ENCODE measurements at regions not wholly inside any gene's neighbourhood (a gene's known extent, or its start where the extent isn't known, plus 50 kb on each side); places are given as distances from the start of the nearest gene placed in this dataset.

DNA sequence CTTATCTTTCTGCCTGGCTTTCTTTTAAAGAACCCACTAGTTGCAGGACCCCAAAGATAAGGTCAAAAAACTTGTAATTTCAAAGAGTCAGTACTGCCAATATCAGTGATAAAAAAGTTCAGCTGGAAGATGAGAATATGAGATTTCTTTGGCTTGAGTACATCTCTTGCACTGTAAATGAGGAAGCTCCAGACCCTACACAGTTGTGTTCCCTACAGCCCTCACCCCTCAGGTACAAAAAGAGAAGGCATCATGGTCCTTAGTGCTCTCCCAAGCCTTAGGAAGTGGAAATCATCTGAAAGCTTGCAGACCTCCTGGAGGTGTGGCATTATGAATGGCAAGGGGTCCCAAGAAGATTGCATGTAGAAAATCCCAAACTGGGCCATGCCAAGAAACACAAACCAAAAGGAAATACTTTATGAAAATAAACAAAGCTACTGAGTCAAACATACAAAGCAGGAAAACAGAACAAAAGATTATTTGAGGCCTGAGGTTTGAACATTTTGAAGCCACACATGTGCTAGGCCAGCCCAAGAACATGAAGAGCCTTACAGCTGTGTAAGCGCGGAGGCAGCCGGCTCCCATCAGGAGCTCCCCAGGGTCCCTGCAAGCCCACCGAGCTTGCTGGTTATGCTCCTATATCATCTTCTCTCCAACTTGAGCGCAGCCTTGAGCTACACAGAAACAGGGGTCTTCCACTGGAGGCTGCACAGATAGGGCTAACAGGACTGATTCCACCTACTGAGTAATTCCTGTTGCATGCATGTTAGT, 217.0 kb downstream of the OSR1 start:
- TF ChIP-seq CEBPB (IDR thresholded peaks at IDR 0.05) (no peak), EGR1 (IDR thresholded peaks at IDR 0.05) (no peak), ZBTB7A (IDR thresholded peaks at IDR 0.05; ENCODE audit: low read depth) (no peak), USF1 (IDR thresholded peaks at IDR 0.05) (no peak), EP300 (IDR thresholded peaks at IDR 0.05; ENCODE audit: borderline replicate concordance) (no peak), FOXM1 (IDR thresholded peaks at IDR 0.05; ENCODE audit: borderline replicate concordance, low read depth) (no peak), CREB1 (IDR thresholded peaks at IDR 0.05; ENCODE audit: low read depth) (no peak), TCF12 (IDR thresholded peaks at IDR 0.05; ENCODE audit: low read depth) (no peak), YY1 (IDR thresholded peaks at IDR 0.05; ENCODE audit: low read depth) (no peak), REST (IDR thresholded peaks at IDR 0.05; ENCODE audit: low read depth) (no peak), TEAD4 (IDR thresholded peaks at IDR 0.05) (no peak), TAF1 (IDR thresholded peaks at IDR 0.05; ENCODE audit: low read depth) (no peak), NFIC (IDR thresholded peaks at IDR 0.05) (no peak), RAD21 (IDR thresholded peaks at IDR 0.05; ENCODE audit: low read depth) (no peak)

GRCh38 chr2:19140463-19141208, 217.8 kb downstream of the OSR1 start:
- no peak for TF ChIP-seq EP300 (IDR thresholded peaks at IDR 0.05; ENCODE audit: borderline replicate concordance)
- TF ChIP-seq CEBPB (IDR thresholded peaks at IDR 0.05) = no peak
- TF ChIP-seq YY1 (IDR thresholded peaks at IDR 0.05; ENCODE audit: low read depth) = no peak
- TF ChIP-seq USF1 (IDR thresholded peaks at IDR 0.05) = no peak
- no peak for TF ChIP-seq TAF1 (IDR thresholded peaks at IDR 0.05; ENCODE audit: low read depth)
- TF ChIP-seq ZBTB7A (IDR thresholded peaks at IDR 0.05; ENCODE audit: low read depth) = no peak

DNA sequence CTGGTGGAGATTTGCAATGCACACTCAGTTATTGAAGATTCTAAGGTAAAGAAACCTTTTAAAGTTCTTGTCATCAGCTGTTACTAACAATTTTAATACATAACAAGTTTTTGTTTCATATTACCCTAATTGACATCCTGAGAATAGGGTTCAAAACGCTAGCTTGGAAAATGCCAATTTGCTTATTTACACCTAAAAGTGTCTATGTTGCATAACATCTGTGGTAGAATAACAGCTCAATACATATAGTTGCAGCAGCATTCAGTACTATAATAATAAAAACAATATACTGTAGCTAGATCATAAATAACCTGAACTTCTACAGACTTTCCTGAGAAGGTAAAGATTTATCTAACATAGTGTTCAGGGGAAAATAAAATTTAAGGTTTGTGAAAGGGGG, 219.0 kb downstream of the OSR1 start:
- TF ChIP-seq CREB1 (IDR thresholded peaks at IDR 0.05; ENCODE audit: low read depth) (no peak), TCF12 (IDR thresholded peaks at IDR 0.05; ENCODE audit: low read depth) (no peak), RAD21 (IDR thresholded peaks at IDR 0.05; ENCODE audit: low read depth) (no peak), USF1 (IDR thresholded peaks at IDR 0.05) (no peak), FOXM1 (IDR thresholded peaks at IDR 0.05; ENCODE audit: borderline replicate concordance, low read depth) (no peak), TEAD4 (IDR thresholded peaks at IDR 0.05) (no peak), MAX (IDR thresholded peaks at IDR 0.05) (no peak), YY1 (IDR thresholded peaks at IDR 0.05; ENCODE audit: low read depth) (no peak), CEBPB (IDR thresholded peaks at IDR 0.05) (no peak), EGR1 (IDR thresholded peaks at IDR 0.05) (no peak), EP300 (IDR thresholded peaks at IDR 0.05; ENCODE audit: borderline replicate concordance) (no peak), REST (IDR thresholded peaks at IDR 0.05; ENCODE audit: low read depth) (no peak), NFIC (IDR thresholded peaks at IDR 0.05) (no peak), ZBTB7A (IDR thresholded peaks at IDR 0.05; ENCODE audit: low read depth) (no peak)

DNA sequence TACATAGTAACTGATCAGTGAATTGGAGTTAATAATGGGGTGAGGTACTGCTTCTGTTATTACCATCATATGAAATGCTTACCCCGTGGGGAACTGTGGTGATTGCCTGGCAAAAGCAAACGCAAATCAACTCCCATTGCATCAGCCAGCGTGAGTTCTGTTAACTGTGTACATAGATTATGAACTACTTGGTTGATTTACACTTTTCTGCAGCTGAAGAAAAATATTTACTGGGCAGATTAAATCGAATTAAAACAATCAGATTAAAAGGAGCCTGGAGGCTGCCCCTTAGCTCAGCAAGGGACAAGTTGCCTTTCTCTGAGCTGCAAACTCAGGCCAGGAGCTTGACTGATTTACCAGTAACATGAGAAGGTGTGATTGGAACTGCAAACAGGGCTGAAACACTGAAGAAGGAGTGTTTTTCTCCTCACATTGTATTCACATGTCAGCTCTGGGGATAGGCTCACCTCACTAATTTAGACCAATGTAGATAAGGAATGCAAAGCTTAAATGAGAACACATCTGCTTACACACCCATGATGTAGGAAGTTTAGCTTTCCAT, 220.1 kb downstream of the OSR1 start:
- TF ChIP-seq EP300 (IDR thresholded peaks at IDR 0.05; ENCODE audit: borderline replicate concordance) (no peak), TCF12 (IDR thresholded peaks at IDR 0.05; ENCODE audit: low read depth) (no peak)

DNA sequence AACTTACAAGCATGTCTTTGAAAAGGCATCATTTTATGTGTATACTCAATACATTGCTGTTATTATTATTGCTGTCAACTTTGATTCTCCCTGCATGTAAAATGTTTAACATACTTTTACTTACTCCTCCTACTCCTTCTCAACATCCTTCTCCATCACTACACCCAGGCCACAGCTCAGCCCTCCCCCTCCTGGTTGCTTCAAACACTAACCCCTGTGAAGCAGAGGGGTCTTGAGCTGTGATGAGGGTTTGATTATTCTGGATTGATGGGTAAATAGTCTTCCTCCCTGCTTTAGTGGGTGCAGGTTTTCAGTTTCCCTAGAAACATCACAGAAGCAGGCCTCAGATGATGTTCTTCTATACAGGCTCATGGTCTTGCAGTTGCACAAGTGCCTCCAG, 221.0 kb downstream of the OSR1 start:
- TF ChIP-seq CREB1 (IDR thresholded peaks at IDR 0.05; ENCODE audit: low read depth) (no peak), MAX (IDR thresholded peaks at IDR 0.05) (no peak), FOXM1 (IDR thresholded peaks at IDR 0.05; ENCODE audit: borderline replicate concordance, low read depth) (no peak), CEBPB (IDR thresholded peaks at IDR 0.05) (no peak), NFIC (IDR thresholded peaks at IDR 0.05) (no peak)
